Ishikawa (cell line): ENCODE measurements at regions not wholly inside any gene's neighbourhood (a gene's known extent, or its start where the extent isn't known, plus 50 kb on each side); places are given as distances from the start of the nearest gene placed in this dataset.

Source experiments
- CEBPB ChIP-seq: IDR thresholded peaks from 2 replicates; pipeline ENCODE4 v1.6.1; 2012
- CREB1 ChIP-seq: IDR thresholded peaks from 2 replicates; pipeline ENCODE4 v1.6.1; 2012; ENCODE audit warnings: low read depth
- EGR1 ChIP-seq: IDR thresholded peaks from 2 replicates; pipeline ENCODE4 v1.6.1; 2012
- EP300 ChIP-seq: IDR thresholded peaks from 2 replicates; pipeline ENCODE4 v1.6.1; 2012; ENCODE audit warnings: borderline replicate concordance
- FOXM1 ChIP-seq: IDR thresholded peaks from 2 replicates; pipeline ENCODE4 v1.6.1; 2012; ENCODE audit warnings: low read depth, borderline replicate concordance
- NFIC ChIP-seq: IDR thresholded peaks from 2 replicates; pipeline ENCODE4 v1.6.1; 2012
- RAD21 ChIP-seq: IDR thresholded peaks from 2 replicates; pipeline ENCODE4 v1.6.1; 2012; ENCODE audit warnings: low read depth
- REST ChIP-seq: IDR thresholded peaks from 2 replicates; pipeline ENCODE4 v1.6.1; 2012; ENCODE audit warnings: low read depth, mild to moderate bottlenecking
- TAF1 ChIP-seq: IDR thresholded peaks from 2 replicates; pipeline ENCODE4 v1.6.1; 2012; ENCODE audit warnings: low read depth, mild to moderate bottlenecking
- USF1 ChIP-seq: IDR thresholded peaks from 2 replicates; pipeline ENCODE4 v1.6.1; 2012

GRCh38 chr5:35302544-35302943, 72.3 kb upstream of the PRLR start:
- no peak for TF ChIP-seq REST
- no peak for TF ChIP-seq EP300
- TF ChIP-seq CEBPB, result no peak
- no peak for TF ChIP-seq TAF1
- TF ChIP-seq USF1, result no peak
- TF ChIP-seq FOXM1, result no peak
- TF ChIP-seq EGR1, result no peak
- TF ChIP-seq NFIC, result no peak
- TF ChIP-seq RAD21, result no peak
- TF ChIP-seq CREB1, result no peak
